Loucy (cell line): ENCODE measurements at regions not wholly inside any gene's neighbourhood (a gene's known extent, or its start where the extent isn't known, plus 50 kb on each side); places are given as distances from the start of the nearest gene placed in this dataset.

Experiments
- H2AFZ ChIP-seq: fragments of 200-600 bp; sonication (generic); 2 replicates; pipeline ENCODE4 v1.6.0; 2016; ENCODE audit warnings: antibody characterized with exemption, mild to moderate bottlenecking, low read length, moderate library complexity
- H3F3A ChIP-seq: fragments of 200-600 bp; 2 replicates; pipeline ENCODE4 v1.6.0; 2016; ENCODE audit warnings: antibody characterized with exemption, low read depth, mild to moderate bottlenecking
- H3K27me3 ChIP-seq: fragments of 200-600 bp; sonication (generic); 2 replicates; pipeline ENCODE4 v1.6.1; 2014; ENCODE audit warnings: low read length, mild to moderate bottlenecking; ENCODE audit not compliant: insufficient read depth, poor library complexity, severe bottlenecking
- H3K36me3 ChIP-seq: fragments of 200-600 bp; sonication (generic); 2 replicates; pipeline ENCODE4 v1.6.1; 2016; ENCODE audit warnings: low read length; ENCODE audit not compliant: insufficient read depth
- H3K4me1 ChIP-seq: fragments of 200-600 bp; sonication (generic); 2 replicates; pipeline ENCODE4 v1.5.1; 2014; ENCODE audit warnings: low read length, mild to moderate bottlenecking; ENCODE audit not compliant: insufficient read depth, poor library complexity, severe bottlenecking
- H3K4me2 ChIP-seq: fragments of 200-600 bp; sonication (generic); 2 replicates; pipeline ENCODE4 v1.6.0; 2014; ENCODE audit warnings: antibody characterized with exemption, low read length, low read depth, mild to moderate bottlenecking; ENCODE audit not compliant: poor library complexity, severe bottlenecking
- H3K4me3 ChIP-seq: fragments of 200-600 bp; sonication (generic); 2 replicates; pipeline ENCODE4 v1.5.1; 2014; ENCODE audit warnings: low read length, mild to moderate bottlenecking, mixed read lengths; ENCODE audit not compliant: poor library complexity, severe bottlenecking
- H3K79me2 ChIP-seq: fragments of 200-600 bp; sonication (generic); 2 replicates; pipeline ENCODE4 v1.6.1; 2014; ENCODE audit warnings: low read length; ENCODE audit not compliant: insufficient read depth
- H3K9ac ChIP-seq: fragments of 200-600 bp; sonication (generic); 2 replicates; pipeline ENCODE4 v1.6.0; 2014; ENCODE audit warnings: mild to moderate bottlenecking, low read depth, low read length, moderate library complexity; ENCODE audit not compliant: poor library complexity, severe bottlenecking
- H3K9me2 ChIP-seq: fragments of 200-600 bp; sonication (generic); replicated peaks from 2 replicates; pipeline ENCODE4 v1.6.1; 2016; ENCODE audit warnings: low read depth, low read length, mixed read lengths
- H3K9me3 ChIP-seq: fragments of 200-600 bp; sonication (generic); 2 replicates; pipeline ENCODE4 v1.6.1; 2014; ENCODE audit warnings: mild to moderate bottlenecking, antibody characterized with exemption, low read length, low read depth; ENCODE audit not compliant: insufficient read depth
- H4K20me1 ChIP-seq: fragments of 200-600 bp; sonication (generic); 2 replicates; pipeline ENCODE4 v1.6.0; 2014; ENCODE audit warnings: antibody characterized with exemption, low read length, mild to moderate bottlenecking; ENCODE audit not compliant: insufficient read depth, poor library complexity, severe bottlenecking
- CTCF ChIP-seq: fragments of 200-600 bp; sonication (generic); conservative IDR thresholded peaks from 2 replicates; pipeline ENCODE4 v1.5.1; 2014; ENCODE audit warnings: mild to moderate bottlenecking, antibody characterized with exemption, low read length
- EZH2phosphoT487 ChIP-seq: fragments of 200-600 bp; IDR thresholded peaks from 2 replicates; pipeline ENCODE4 v1.6.1; 2018; ENCODE audit warnings: antibody characterized with exemption, mild to moderate bottlenecking, moderate library complexity, borderline replicate concordance

DNA sequence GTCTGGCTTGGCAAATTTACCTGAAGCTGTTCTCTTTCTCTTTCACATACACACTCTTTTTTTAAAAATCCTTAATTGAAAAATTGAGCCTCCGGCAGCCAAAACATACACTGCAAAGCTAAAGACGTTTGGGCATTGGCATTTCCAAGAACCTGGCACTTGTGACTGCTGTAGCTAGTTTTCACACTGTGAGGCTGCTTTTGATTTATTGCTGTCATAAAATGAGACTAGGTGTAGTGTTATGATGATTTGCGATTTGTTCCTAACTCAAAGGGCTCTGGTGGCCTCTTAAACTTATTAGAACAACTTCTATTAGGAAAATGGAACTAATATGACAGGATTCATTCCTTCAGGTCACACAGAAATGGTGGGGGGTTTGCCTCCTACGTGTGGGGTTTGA lies 377.1 kb upstream of the FAR2 start:
- no peaks in the 10 kb centered on the region for H3K9me2 ChIP-seq
- no peaks in the 10 kb centered on the region for H3K79me2 ChIP-seq
- no peaks in the 10 kb centered on the region for H3F3A ChIP-seq
- H3K9me3 ChIP-seq = no peaks in the 10 kb centered on the region
- no peak for TF ChIP-seq CTCF
- TF ChIP-seq EZH2phosphoT487 = no peak
- H3K27me3 ChIP-seq = no peaks in the 10 kb centered on the region
- no peak overlapping the region for H3K4me3 ChIP-seq
- no peak overlapping the region for H3K4me2 ChIP-seq
- H4K20me1 ChIP-seq = no peaks in the 10 kb centered on the region
- H3K36me3 ChIP-seq = no peaks in the 10 kb centered on the region
- no peak overlapping the region for H2AFZ ChIP-seq
- no peak overlapping the region for H3K9ac ChIP-seq
- H3K4me1 ChIP-seq = peaks cover 4% of the 10 kb centered on the region

DNA sequence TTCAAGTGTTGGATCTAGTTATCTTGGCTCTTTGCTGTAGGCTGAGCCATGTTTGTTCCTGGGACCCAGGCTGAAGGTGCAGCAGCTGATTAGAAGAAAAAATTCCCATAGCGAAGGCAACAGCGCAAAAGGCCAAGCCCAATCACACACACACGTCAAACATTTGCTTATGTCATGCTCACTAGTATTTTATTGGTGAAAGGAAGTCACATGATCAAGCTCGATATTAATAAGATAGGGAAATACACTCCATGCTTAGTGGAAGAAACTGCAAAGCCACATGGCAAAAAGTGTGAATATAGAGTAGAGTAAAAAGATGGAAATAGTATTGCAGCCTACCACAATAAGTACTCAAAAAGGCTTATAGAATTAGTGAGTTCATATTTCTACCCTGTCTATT lies 373.5 kb upstream of the FAR2 start:
- H4K20me1 ChIP-seq = no peaks in the 10 kb centered on the region
- no peaks in the 10 kb centered on the region for H3K36me3 ChIP-seq
- H3K9me2 ChIP-seq = no peaks in the 10 kb centered on the region
- H3K4me3 ChIP-seq = no peak overlapping the region
- H3K9me3 ChIP-seq = no peaks in the 10 kb centered on the region
- H3K27me3 ChIP-seq = no peaks in the 10 kb centered on the region
- no peak overlapping the region for H2AFZ ChIP-seq
- H3K9ac ChIP-seq = no peak overlapping the region
- no peak overlapping the region for H3K4me2 ChIP-seq
- TF ChIP-seq CTCF (no peak), EZH2phosphoT487 (no peak)
- H3F3A ChIP-seq = no peaks in the 10 kb centered on the region
- peaks cover 18% of the 10 kb centered on the region for H3K4me1 ChIP-seq
- no peaks in the 10 kb centered on the region for H3K79me2 ChIP-seq

GRCh38 chr12:28776220-28776619 lies 372.9 kb upstream of the FAR2 start:
- Histone ChIP-seq H3K9me3 (no peaks in the 10 kb centered on the region), H4K20me1 (no peaks in the 10 kb centered on the region)

GRCh38 chr12:28776913-28777422 lies 372.1 kb upstream of the FAR2 start:
- Histone ChIP-seq H3K4me2 (peak overlapping the region; percentile 37), H3K9me2 (no peaks in the 10 kb centered on the region), H3F3A (no peaks in the 10 kb centered on the region), H3K9ac (no peak overlapping the region), H3K27me3 (no peaks in the 10 kb centered on the region), H3K36me3 (no peaks in the 10 kb centered on the region), H3K4me1 (peaks cover 18% of the 10 kb centered on the region), H3K79me2 (no peaks in the 10 kb centered on the region), H3K4me3 (no peak overlapping the region), H2AFZ (no peak overlapping the region), H4K20me1 (no peaks in the 10 kb centered on the region), H3K9me3 (no peaks in the 10 kb centered on the region)
- TF ChIP-seq CTCF = no peak
- TF ChIP-seq EZH2phosphoT487 = no peak

More at GRCh38 chr12:28776220-28776619, 372.9 kb upstream of the FAR2 start:
- Histone ChIP-seq H3K4me1 (peaks cover 18% of the 10 kb centered on the region), H3K9ac (no peak overlapping the region), H3K4me2 (no peak overlapping the region), H3K27me3 (no peaks in the 10 kb centered on the region), H3F3A (no peaks in the 10 kb centered on the region), H2AFZ (no peak overlapping the region), H3K36me3 (no peaks in the 10 kb centered on the region), H3K9me2 (no peaks in the 10 kb centered on the region), H3K4me3 (no peak overlapping the region), H3K79me2 (no peaks in the 10 kb centered on the region)
- TF ChIP-seq EZH2phosphoT487 = no peak
